ENCODE measurements at regions not wholly inside any gene's neighbourhood (a gene's known extent, or its start where the extent isn't known, plus 50 kb on each side); places are given as distances from the start of the nearest gene placed in this dataset.

DNA sequence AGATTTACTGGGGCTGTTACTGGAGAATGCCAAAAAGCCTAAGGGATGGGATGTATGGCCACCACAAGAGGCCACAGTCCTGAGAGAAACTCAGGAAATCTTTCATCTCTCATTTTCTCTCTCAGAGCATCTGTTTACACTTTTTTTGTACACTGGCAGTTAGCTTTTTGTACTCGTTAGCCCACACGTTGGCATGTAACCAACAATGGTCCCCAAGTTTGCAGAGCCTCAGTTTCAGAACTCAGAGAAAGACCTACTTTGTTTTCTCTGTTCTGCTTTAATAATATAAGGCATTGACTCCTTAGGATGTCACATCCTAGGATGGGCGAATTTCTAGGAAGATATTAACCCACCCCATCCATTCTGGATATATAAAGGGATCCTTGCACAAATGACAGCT, 183.5 kb downstream of the SUCNR1 start:
- DNase-seq: no peak

DNA sequence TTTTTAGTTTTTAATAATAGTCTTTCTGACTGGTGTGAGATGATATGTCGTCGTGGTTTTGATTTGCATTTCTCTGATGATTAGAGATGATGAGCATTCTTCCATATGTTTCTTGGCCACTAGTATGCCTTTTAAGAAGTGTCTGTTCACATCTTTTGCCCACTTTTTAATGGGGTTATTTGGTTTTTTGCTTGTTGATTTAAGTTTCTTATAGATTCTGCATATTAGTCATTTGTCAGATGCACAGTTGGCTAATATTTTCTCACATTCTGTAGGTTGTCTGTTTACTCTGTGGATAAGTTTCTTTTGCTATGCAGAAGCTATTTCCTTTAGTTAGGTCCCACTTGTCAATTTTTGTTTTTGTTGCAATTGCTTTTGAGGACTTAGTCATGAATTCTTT, 185.4 kb downstream of the SUCNR1 start:
- peak; percentile 2 for DNase-seq

DNA sequence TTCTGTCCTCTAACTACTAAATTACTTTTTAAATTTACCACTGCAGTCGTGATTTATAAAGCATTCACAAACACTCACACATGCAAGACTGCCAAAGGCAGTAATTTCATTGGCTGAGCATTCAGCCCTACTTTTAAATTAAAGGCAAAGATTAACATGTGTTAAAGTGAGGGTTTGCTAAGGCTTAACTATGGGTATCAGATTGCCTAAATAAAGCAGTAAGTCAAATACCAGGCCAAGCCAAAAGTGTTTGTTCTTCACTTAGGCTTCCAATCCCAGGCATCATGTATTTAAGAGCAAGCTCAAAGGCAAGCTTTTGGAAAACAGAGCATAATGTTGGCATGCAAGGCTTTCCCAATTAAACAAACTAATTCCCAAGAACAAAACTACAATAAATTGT, 187.3 kb downstream of the SUCNR1 start:
- DNase-seq: no peak

DNA sequence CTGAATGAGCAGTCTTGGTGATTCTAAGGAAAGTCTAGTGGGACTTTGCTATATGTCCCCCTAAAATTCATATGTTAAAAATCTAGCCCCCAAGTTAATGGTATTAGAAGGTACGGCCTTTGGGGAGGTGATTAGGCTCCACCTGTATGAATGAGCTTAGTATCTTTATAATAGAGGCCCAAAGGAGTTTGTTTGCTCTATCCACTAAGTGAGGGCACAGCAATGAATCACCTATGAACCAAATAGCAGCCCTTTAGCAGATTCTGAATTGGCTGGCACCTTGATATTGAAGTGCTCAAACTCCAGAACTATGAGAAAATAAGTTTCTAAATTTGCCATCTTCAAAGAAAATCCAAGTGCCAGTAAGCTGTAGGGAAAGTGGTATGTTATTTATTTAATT, 187.9 kb downstream of the SUCNR1 start:
- no peak for DNase-seq

DNA sequence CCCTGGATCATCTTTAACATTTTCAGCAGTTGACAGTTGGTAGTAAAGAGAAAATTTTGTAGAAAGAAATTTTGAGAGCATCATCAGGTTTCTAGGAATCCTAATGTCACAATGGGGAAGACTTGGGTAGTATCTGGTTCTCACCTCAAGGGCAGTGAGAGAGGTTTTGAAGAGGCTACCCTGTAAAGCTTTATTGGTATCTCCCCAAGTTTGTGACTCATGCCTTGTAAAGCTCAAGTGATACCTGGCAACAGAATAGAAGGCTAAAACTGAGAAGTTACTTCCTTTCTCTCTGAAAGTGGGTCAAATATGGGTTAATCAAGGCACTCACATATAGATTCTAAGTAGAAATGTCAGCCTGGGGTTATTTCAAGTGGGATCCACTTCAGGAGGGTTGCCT, 196.4 kb downstream of the SUCNR1 start:
- peak; percentile 26 for DNase-seq

DNA sequence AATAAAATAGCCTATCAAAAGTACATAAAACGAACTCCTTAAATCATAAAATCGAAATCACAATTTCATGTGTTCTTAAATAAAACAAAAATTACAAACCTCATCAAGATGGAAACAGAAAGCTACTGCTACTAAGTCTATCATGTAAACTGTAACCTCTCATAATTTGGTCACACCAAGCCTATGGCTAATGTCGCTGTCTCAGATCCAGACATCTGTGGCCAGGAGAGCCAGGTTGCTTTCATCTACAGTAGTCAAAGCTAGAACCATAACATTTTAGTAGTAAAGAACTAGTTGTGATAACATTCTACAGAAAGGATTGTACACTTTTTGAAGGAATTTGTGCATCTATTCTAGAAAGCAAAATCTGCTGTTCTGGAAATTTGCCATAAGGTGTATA, 197.4 kb upstream of the MBNL1 start:
- no peak for DNase-seq

DNA sequence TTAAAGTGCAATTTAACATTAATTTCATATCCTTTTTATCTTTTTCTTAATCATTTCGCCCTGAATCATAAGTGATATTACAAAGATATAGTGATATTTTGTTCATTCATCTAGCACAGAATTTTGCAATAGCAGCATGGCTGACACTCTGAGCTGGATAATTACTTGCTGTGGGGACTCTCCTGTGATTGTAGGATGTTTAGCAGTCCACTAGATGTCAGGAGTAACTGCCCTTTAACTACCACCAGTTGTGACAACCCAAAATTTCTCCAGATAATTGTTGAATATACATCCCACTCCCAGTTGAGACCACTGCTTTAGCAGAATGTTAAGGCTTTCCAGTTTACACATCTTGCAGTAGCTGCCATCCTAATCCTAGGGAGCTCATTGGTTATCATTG, 196.8 kb upstream of the MBNL1 start:
- peak; percentile 73 for DNase-seq

DNA sequence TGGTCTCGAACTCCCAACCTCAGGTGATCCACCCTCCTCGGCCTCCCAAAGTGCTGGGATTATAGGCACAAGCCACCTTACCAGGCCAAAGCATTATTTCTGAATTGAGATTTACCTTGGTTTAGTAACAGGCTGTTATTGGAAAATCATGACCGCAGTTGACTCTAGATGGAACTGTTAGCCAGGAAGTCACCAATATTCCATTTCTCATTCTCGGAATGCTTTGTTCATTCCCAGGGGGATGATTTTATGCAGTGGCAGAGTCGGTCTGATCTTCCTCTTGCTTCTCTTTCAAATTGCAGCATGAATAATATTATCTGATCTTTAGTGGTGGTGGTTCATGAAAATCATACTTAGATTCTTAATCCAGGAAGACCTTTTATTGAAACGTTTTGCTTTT, 195.5 kb upstream of the MBNL1 start:
- DNase-seq: peak; percentile 25

DNA sequence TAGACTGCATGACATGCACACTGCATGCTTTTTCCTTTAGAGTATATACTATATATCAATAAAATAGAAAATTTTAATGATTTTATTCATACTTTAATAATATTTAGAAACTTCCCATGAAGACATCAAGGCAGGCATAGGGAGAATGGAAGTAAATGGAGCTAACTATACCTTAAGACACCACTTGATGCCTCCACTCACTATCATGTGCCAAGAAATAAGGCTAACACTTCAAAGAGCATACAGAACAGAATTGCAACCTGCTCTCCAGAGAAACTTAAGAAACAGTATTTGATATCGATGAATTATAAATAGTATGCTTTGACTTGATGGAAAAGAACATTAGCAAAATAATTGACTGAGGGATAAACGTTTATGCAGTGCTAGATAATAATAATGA, 192.6 kb upstream of the MBNL1 start:
- peak; percentile 24 for DNase-seq

DNA sequence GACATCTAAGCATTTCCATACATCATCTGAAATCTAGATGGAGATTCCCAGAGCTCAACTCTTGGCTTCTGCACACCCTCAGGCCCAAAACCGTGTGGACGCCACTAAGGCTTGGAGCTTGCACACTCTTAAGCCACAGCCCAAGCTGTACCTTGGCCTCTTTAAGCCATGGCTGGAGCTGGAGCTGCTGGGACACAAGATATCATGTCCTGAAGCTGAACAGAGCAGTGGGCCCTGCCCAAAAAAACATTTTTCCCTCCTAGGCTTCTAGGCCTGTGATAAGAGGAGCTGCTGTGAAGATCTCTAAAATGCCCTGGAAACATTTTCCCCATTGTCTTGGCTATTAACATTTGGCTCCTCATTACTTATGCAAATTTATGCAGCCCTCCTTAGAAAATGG, 188.7 kb upstream of the MBNL1 start:
- no peak for DNase-seq

DNA sequence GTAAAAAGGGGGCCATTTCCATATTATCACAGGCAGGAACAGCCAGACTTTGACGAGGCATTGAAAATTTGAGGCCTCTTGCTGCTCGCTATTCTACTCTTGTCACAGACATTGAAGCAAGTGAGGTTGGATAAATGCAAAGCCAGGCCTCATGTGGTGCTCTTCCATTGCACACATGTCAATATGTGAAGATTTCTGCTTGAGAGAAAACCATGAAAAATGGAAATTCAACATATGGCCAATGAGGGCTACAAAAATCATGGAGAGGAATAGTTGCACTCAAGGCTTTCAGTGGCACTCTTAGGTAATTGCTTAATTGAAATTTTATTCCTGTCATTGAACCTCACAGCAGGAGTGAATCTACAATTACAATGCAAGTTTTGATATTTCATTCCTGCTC, 185.6 kb upstream of the MBNL1 start:
- DNase-seq: no peak

DNA sequence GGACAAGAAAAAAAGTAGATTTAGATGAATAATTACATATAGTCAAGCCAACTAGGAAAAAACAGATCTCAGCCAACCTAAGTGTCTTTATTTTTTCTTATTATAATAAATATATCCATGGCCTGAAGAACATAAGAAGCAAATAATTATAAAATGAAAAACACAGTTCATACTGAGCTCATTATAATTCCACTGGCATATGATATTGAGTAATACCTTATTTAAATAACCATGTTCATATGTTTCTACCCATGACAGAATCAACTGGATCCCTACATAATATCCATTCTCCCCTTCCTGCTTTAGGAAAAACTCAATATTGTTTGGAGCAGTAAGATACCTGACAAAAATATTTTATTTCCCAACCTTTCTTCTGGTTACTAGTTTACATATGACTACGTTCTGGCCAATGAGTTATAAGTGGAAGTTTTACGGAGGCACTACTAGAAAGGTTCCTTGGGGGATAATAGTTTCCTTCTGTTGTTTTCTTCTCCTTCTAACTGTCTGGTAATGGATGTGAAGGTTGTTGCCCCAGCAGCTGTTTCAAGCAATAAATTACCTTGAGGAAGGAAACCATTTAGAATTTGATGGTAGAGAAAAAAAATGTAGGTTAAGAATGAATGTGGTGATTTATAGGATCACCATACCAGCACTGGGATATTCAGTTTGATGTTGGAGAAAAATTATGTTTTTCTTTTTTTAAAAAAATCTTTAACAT, 184.1 kb upstream of the MBNL1 start:
- DNase-seq: no peak

DNA sequence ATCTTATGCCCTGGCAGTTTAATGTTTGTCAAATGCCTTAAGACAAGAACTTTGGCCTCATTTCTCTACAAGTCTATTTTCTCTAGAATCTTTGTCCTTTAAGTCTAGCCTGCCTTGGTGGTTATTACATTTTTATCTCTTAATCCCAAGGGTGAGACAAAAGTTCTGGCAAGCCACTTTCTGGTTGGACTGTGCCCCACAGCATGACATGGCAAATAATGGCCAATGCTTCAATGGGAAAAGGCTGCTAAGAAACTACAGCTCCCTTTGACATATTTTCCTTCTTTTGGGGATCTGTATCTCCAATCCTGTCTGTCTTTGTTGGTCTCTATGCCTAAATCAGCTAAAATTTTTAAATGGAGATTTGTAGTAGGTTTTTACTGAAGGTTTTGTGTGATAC, 181.6 kb upstream of the MBNL1 start:
- DNase-seq: no peak

DNA sequence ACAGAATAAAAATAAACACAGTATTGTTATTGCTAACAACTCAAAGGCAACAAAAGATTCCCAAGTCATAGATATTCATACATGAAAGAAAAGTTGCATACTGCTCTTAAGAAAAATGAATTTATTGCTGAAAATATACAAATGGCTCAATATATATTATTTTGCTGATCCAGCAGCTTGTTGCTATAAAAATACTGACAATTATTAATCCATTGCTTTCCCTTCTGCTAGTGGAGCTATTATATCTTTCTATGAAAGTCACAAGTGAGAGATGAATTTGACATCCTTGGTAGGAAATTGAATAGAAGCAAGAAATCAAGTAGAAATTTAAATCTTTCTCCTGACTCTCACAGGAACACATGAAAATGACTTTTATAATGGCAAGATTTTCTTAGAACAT, 179.2 kb upstream of the MBNL1 start:
- no peak for DNase-seq

DNA sequence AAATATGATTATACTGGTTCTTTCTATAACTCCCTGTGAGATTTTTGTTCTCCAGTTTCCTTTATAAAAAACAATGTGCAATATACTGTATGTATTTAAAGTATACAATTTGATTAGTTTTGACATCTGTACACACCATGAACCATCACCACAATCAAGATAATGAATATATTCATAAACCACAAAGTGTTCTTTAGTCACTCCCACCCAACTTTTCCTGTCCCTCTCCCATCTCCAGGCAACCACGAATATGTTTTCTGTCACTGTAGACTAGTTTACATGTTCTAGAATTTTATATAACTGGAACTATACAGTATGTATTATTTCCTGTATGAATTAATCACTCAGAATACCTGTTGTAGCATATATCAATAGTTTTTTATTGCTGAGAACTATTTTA, 177.0 kb upstream of the MBNL1 start:
- DNase-seq: no peak

DNA sequence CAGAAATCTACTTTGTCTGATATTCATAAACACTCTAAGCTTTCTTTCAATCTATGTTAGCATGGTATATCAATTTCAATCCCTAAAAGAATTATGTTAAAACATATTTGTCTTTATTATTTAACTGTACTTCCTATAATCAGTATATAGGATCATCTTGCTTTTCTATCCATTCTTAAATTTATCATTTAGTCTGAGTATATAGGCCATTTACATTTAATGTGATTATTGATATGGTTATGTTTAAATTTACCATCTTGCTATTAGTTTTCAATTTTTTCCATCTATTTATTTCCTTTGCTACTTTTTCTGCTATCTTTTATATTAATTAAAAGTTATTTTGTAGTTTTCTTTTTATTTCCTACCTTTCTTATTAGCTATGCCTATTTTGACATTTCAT, 174.8 kb upstream of the MBNL1 start:
- no peak for DNase-seq

DNA sequence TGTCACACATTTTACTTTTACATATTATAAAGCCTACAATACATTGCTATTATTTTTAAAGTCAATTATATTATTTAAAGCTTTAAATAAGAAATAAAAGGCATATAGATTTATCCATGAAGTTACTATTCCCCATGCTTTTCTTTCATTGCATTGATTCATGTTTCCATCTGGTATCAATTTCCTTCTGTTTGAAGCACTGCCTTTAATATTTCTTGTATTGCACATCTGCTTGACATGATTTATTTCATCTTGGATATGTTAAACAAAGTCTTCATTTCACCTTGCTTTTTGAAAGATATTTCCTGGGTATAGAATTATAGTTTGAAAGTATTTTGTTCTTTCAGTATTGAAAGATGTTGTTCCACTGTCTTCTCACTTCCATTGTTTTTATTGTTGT, 174.3 kb upstream of the MBNL1 start:
- DNase-seq: no peak

DNA sequence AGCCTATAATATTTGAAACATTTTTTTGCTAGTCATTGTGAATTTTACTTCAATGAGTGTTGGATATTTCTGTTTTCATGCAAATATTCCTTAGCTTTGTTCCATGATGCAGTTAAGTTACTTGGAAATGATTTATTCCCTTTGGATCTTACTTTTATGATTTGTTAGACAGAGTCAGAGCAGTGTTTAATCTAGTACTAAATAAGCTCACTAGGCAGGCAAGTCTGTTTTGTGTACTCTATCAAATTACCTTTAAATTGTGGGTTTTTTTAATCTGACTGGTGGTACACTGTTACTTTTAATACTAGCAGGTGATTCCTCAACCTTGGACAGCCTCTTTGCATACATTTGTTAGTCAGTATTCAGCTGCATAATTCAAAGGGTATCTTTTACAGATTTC, 173.3 kb upstream of the MBNL1 start:
- no peak for DNase-seq

DNA sequence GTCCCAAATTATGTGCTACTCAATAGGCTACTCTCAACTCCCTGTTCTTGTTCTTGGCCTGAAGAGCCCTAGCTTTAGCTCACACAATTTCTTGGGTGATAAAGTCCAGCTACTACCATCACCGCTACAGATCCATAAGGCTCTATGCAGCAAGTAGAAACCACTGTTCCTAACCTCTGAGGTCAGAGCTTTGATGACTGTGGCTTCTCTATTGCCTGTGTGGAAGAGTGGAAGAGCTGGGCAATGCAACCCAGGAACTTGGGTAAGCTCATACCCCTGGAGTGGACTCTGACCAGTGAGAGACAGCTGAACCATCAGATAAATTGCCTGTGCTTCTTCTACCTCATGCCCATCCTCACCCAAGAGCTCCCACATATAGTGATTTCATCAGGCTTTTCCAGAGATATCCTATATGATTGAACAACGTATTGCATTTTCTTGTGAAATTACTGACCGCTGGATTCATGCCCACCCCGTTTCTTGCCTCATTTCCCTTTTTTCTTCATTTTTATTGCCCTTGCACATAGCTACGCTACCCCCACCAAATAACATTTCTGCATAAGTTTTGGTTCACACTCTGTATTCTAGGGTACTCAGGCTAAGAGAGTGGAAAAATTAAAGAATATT, 172.3 kb upstream of the MBNL1 start:
- DNase-seq: no peak

DNA sequence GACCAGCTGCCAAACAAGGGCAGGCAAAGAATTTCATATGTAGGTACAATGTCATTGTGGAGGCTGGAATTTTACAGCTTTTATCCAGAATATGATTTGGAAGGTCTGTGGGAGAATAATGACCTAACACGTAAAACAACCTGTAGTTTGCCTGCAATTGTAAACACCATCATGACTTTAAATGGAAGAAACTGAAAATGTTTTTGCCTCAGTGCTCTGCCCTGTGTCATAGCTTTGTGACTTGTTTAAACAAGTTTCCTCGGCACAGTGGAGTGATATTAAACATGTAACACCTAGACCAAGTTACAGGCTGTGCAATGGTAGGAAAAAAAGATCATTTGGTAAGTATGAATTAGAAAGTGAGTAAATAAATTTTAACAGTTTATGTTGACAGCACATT, 171.6 kb upstream of the MBNL1 start:
- no peak for DNase-seq

DNA sequence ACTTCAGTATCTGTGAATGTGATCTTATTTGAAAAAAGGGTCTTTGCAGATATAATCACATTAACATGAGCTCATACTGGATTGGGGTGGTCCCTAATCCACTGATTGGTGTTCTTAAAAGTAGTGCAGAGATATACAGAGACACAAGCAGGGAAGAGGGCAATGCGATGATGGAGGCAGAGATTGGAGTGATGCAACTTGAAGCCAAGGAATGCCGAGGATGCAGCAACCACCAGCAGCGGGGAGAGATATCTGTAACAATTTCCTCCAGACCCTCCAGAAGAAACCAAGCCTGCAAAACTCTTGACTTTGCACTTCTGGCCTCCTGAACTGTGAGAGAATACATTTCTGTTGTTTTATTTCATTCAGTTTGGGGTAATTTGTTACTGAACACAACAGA, 171.0 kb upstream of the MBNL1 start:
- DNase-seq: no peak

DNA sequence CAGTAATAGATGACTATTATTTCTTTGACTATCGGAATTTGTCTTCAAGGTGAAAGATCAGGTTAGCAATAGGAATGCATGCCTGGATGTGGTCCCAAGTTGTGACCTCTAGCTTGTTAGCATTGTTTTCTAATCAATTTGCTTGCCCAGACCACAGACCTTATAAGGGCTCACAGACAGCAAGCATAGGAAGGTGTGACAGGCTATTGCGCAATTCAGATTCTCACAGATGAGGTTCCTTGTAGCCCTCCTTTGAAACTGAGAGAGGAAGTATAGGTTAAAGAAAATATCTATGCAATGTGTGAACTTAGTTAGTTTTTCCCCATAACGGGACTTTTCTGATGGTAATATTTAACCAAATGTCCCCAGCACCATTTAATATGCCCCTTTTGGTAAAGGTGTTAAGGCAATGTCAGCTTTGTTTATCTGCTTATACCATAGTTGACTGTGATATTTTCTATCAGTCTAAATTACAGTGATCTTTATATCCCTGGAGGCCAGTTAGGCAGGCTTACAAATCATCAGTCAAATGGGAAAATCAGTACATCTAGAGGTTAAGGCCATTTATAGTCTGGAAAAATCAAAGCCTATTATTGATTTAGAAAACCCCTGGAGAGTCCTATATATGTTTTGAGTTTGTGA, 168.1 kb upstream of the MBNL1 start:
- DNase-seq: no peak

DNA sequence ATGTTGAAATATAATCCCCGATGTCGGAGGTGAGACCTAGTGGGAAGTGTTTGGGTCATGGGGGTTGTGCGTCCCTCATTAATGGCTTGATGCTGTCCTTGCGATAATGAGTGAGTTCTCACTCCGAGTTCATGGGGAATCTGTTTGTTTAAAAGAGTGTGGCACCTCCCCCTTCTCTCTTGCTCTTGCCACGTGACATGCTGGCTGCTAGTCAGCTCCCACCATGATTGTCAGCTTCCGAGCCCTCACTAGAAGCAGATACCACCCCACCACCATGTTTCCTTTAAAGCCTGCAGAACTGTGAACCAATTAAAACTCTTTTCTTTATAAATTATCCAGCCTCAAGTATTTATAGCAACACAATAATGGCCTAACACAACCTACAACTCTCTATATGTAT, 166.3 kb upstream of the MBNL1 start:
- DNase-seq: no peak

DNA sequence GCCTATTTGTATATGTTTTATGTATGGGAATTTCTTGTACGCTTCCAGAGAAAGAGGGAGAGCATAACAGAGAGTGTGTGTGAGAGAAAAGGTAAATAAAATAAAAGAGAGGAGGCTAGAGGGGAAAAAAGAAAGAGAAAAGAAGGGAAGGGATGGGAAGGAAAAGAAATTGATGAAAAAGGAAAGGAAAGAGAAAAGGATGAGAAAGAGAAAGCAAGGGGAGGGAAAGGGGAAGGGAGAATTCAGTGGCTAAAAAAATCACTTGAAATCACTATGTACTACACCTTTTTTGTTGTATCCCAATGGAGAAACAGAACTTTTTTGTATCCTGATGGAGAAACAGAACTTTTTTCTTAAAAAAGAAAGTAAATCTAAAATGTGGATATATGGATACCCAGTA, 165.5 kb upstream of the MBNL1 start:
- DNase-seq: no peak

Measured in HCEC 1CT (cell line).